ENCODE measurements at regions not wholly inside any gene's neighbourhood (a gene's known extent, or its start where the extent isn't known, plus 50 kb on each side); places are given as distances from the start of the nearest gene placed in this dataset.

GRCh38 chrX:44675362-44676024 is 132.8 kb upstream of the FUNDC1 start:
- peak in 1 of 2 donors; percentile 15 for TF ChIP-seq CTCF (conservative IDR thresholded peaks at IDR 0.05 in 1 of 2, IDR thresholded peaks at IDR 0.05 in 1 of 2; ENCODE audit: low read depth in 1 of 2, low read length in 2 of 2)
- no peak for TF ChIP-seq EZH2 (IDR thresholded peaks at IDR 0.05; ENCODE audit: low read length, missing control alignments)

All from fibroblast of lung (primary cell).